ENCODE measurements at regions not wholly inside any gene's neighbourhood (a gene's known extent, or its start where the extent isn't known, plus 50 kb on each side); places are given as distances from the start of the nearest gene placed in this dataset.

DNA sequence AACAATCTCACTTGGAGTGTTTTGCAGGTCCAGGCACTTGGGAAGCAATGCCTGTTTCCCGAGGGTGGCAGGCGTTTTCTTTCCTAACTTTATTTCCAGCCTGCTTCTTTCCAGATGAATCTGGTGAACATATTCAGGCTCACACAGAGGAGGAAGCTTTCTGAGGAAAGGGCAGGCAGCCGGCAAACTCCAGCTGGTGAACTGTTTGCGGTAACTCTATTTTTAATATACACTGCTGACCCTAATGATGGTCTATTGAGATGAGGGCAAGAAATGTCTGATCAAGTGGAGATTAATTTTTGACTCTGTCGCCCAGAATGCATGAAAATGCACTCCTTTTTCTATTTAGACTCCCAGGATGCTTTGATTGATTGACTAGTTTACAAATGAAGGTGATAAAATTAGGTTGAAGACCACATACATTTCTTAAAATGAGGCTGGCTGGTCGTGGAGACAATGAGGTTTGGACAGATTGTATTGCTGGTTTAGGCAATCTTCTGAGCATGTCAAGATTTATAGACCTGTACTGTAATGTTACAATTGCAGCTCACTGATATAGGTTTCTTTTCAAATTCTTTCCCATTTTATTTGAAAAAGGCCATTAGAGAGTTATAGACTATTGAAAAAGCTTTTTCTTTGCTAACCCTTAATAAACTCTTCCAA is 153.8 kb downstream of the ATG4C start:
- no peak overlapping the region for H3K4me3 ChIP-seq (ENCODE audit: insufficient read length, low read depth)
- TF ChIP-seq SUZ12 (IDR thresholded peaks at IDR 0.05; ENCODE audit: extremely low read depth, insufficient read depth, insufficient read length), result no peak
- TF ChIP-seq ZNF274 (IDR thresholded peaks at IDR 0.05; ENCODE audit: low read depth, low read length), result no peak
- TF ChIP-seq YY1 (IDR thresholded peaks at IDR 0.05; ENCODE audit: insufficient read depth, insufficient read length), result no peak
- H3K9me3 ChIP-seq (ENCODE audit: insufficient read depth, low read length), result no peaks in the 10 kb centered on the region
- no peak overlapping the region for H3K9ac ChIP-seq (ENCODE audit: insufficient read length, low read depth)
- no peaks in the 10 kb centered on the region for H3K4me1 ChIP-seq (ENCODE audit: insufficient read depth, insufficient read length)
- no peaks in the 10 kb centered on the region for H3K36me3 ChIP-seq (ENCODE audit: insufficient read depth, insufficient read length, low read length)
- no peaks in the 10 kb centered on the region for H3K27me3 ChIP-seq (ENCODE audit: insufficient read depth, insufficient read length)
- no peak for DNase-seq (ENCODE audit: low read depth, low spot score)

DNA sequence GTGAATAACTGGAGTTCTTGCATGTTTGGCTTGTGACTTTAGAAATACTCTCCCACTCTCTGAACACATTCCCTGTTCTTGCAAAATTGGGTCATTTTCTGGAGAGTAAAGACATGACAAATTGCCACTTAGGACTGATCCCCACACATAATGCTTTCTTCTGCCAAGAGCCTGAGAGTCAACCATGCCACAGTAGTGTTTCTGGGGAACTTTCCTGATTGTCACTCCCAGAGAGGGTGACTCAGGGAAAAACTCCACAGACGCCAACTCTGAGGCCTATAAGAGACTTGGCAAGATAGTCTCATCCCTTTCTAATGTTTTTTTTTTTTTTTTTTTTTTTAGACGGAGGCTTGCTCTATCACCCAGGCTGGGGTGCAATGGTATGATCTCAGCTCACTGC is 157.8 kb downstream of the ATG4C start:
- H3K36me3 ChIP-seq (ENCODE audit: insufficient read depth, insufficient read length, low read length), result no peaks in the 10 kb centered on the region
- H3K9me3 ChIP-seq (ENCODE audit: insufficient read depth, low read length), result no peaks in the 10 kb centered on the region
- no peak overlapping the region for H3K4me3 ChIP-seq (ENCODE audit: insufficient read length, low read depth)
- no peaks in the 10 kb centered on the region for H3K4me1 ChIP-seq (ENCODE audit: insufficient read depth, insufficient read length)
- no peaks in the 10 kb centered on the region for H3K27me3 ChIP-seq (ENCODE audit: insufficient read depth, insufficient read length)
- no peak for DNase-seq (ENCODE audit: low read depth, low spot score)
- no peak overlapping the region for H3K9ac ChIP-seq (ENCODE audit: insufficient read length, low read depth)
- TF ChIP-seq SUZ12 (IDR thresholded peaks at IDR 0.05; ENCODE audit: extremely low read depth, insufficient read depth, insufficient read length) (no peak), YY1 (IDR thresholded peaks at IDR 0.05; ENCODE audit: insufficient read depth, insufficient read length) (no peak), ZNF274 (IDR thresholded peaks at IDR 0.05; ENCODE audit: low read depth, low read length) (no peak)

DNA sequence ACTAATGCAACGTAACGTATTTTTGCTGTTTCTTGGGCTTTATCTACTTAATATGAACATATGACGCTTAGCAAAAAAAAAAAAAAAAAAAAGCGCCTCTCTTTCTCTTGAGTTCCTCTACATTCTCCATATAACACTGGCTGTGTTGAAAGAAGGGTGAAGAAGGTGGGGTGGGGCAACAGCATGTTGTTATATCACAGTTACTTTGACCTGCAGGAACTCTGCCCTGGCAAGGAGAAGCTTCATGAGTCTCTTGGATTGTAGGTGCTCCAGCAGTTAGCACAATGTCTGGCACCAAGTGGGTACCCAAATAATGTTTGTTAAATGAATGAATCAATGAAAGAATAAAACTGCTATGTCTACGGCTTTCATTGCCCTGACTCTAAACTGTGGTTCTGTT is 162.6 kb downstream of the ATG4C start:
- no peaks in the 10 kb centered on the region for H3K27me3 ChIP-seq (ENCODE audit: insufficient read depth, insufficient read length)
- H3K4me3 ChIP-seq (ENCODE audit: insufficient read length, low read depth), result no peak overlapping the region
- H3K36me3 ChIP-seq (ENCODE audit: insufficient read depth, insufficient read length, low read length), result no peaks in the 10 kb centered on the region
- no peak overlapping the region for H3K9ac ChIP-seq (ENCODE audit: insufficient read length, low read depth)
- DNase-seq (ENCODE audit: low read depth, low spot score), result no peak
- no peak for TF ChIP-seq YY1 (IDR thresholded peaks at IDR 0.05; ENCODE audit: insufficient read depth, insufficient read length)
- TF ChIP-seq SUZ12 (IDR thresholded peaks at IDR 0.05; ENCODE audit: extremely low read depth, insufficient read depth, insufficient read length), result no peak
- no peaks in the 10 kb centered on the region for H3K9me3 ChIP-seq (ENCODE audit: insufficient read depth, low read length)
- H3K4me1 ChIP-seq (ENCODE audit: insufficient read depth, insufficient read length), result no peaks in the 10 kb centered on the region

DNA sequence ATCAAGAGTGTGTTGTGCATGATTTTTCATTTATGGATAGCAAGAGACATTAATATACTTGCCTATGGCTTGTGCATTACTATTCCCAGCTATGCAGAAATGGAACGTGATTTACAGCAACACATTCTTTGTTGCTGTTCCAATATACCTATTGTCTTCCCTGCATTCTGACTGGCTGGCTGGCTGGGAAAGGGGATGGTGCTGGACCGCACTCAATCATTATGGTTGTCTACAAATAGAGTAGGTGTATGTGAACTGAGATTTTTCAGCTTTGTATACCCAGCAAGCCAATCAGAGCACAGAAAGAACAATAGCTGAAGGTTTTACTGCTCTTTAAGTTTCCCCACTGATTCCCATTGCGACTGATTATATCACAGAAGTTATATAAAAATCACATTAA is 167.5 kb downstream of the ATG4C start:
- no peak overlapping the region for H3K4me3 ChIP-seq (ENCODE audit: insufficient read length, low read depth)
- H3K9ac ChIP-seq (ENCODE audit: insufficient read length, low read depth), result no peak overlapping the region
- DNase-seq (ENCODE audit: low read depth, low spot score), result no peak
- TF ChIP-seq YY1 (IDR thresholded peaks at IDR 0.05; ENCODE audit: insufficient read depth, insufficient read length) (no peak), ZNF274 (IDR thresholded peaks at IDR 0.05; ENCODE audit: low read depth, low read length) (no peak), SUZ12 (IDR thresholded peaks at IDR 0.05; ENCODE audit: extremely low read depth, insufficient read depth, insufficient read length) (no peak)
- no peaks in the 10 kb centered on the region for H3K4me1 ChIP-seq (ENCODE audit: insufficient read depth, insufficient read length)
- H3K9me3 ChIP-seq (ENCODE audit: insufficient read depth, low read length), result no peaks in the 10 kb centered on the region
- no peaks in the 10 kb centered on the region for H3K36me3 ChIP-seq (ENCODE audit: insufficient read depth, insufficient read length, low read length)
- H3K27me3 ChIP-seq (ENCODE audit: insufficient read depth, insufficient read length), result no peaks in the 10 kb centered on the region

DNA sequence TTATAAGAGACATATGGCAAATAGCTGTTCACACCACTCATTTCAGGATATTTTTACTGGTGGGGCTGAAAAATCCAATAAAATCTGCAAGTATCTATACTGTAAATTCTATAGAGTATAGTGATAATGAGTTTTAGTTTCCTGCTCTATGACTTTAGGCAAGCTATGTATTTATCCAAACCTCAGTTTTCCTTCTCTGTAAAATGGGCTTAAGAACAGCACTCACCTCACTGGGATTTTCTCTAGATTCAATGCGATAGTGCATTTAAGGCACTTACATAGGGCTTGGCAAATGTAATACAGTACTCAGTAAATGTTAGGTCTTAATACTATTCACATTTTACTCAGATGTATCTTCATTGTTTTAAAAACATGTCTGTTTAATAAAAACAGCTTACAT is 168.7 kb downstream of the ATG4C start:
- no peak overlapping the region for H3K9ac ChIP-seq (ENCODE audit: insufficient read length, low read depth)
- no peaks in the 10 kb centered on the region for H3K36me3 ChIP-seq (ENCODE audit: insufficient read depth, insufficient read length, low read length)
- no peak overlapping the region for H3K4me3 ChIP-seq (ENCODE audit: insufficient read length, low read depth)
- TF ChIP-seq YY1 (IDR thresholded peaks at IDR 0.05; ENCODE audit: insufficient read depth, insufficient read length) (no peak), SUZ12 (IDR thresholded peaks at IDR 0.05; ENCODE audit: extremely low read depth, insufficient read depth, insufficient read length) (no peak), ZNF274 (IDR thresholded peaks at IDR 0.05; ENCODE audit: low read depth, low read length) (no peak)
- H3K9me3 ChIP-seq (ENCODE audit: insufficient read depth, low read length), result no peaks in the 10 kb centered on the region
- DNase-seq (ENCODE audit: low read depth, low spot score), result no peak
- no peaks in the 10 kb centered on the region for H3K4me1 ChIP-seq (ENCODE audit: insufficient read depth, insufficient read length)
- H3K27me3 ChIP-seq (ENCODE audit: insufficient read depth, insufficient read length), result no peaks in the 10 kb centered on the region

DNA sequence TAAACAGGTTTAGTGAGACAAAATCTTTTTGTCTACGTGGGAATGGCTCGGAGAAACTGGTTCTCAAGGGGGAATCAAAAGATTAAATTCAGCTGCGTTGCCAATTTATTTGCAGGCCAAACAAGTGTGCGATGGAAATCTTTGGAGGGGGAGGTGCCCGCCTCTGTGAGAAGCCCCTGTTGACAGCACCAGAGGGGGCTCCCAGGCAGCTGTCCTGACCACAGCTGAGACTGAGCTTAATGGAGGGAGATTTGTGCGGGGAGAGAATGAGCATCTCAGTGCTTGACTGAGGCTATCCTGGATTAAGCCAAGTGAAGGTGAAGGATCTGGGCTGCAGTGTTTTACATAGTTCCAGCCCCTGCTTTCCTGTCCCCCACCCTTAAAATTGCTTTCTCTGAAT is 169.7 kb downstream of the ATG4C start:
- no peak for DNase-seq (ENCODE audit: low read depth, low spot score)
- Histone ChIP-seq H3K4me3 (ENCODE audit: insufficient read length, low read depth) (no peak overlapping the region), H3K9ac (ENCODE audit: insufficient read length, low read depth) (no peak overlapping the region), H3K9me3 (ENCODE audit: insufficient read depth, low read length) (no peaks in the 10 kb centered on the region), H3K36me3 (ENCODE audit: insufficient read depth, insufficient read length, low read length) (no peaks in the 10 kb centered on the region), H3K27me3 (ENCODE audit: insufficient read depth, insufficient read length) (no peaks in the 10 kb centered on the region), H3K4me1 (ENCODE audit: insufficient read depth, insufficient read length) (no peaks in the 10 kb centered on the region)
- TF ChIP-seq YY1 (IDR thresholded peaks at IDR 0.05; ENCODE audit: insufficient read depth, insufficient read length), result no peak
- TF ChIP-seq SUZ12 (IDR thresholded peaks at IDR 0.05; ENCODE audit: extremely low read depth, insufficient read depth, insufficient read length), result no peak

DNA sequence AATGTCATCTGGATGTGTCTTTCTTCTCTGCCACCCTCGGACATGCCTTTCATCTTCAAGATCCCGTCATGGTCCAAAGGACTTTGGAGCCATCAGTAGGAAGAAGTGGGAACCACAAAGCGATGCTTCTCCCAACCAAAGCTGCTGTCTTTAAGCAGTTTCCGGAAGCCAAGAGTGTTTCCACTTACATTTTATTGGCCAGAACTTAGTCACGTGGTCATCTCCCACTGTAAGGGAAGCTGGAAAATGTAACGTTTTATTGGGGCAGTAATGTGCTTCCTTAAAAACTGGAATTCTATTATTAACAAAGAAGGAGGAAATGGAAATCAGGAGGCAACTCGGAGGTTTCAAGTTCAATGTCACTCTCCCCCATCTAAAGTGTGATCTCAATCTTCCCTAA is 170.8 kb downstream of the ATG4C start:
- Histone ChIP-seq H3K36me3 (ENCODE audit: insufficient read depth, insufficient read length, low read length) (no peaks in the 10 kb centered on the region), H3K9ac (ENCODE audit: insufficient read length, low read depth) (no peak overlapping the region)

More for the DNA sequence above, 170.8 kb downstream of the ATG4C start:
- Histone ChIP-seq H3K4me1 (ENCODE audit: insufficient read depth, insufficient read length) (no peaks in the 10 kb centered on the region), H3K4me3 (ENCODE audit: insufficient read length, low read depth) (no peak overlapping the region), H3K27me3 (ENCODE audit: insufficient read depth, insufficient read length) (no peaks in the 10 kb centered on the region), H3K9me3 (ENCODE audit: insufficient read depth, low read length) (no peaks in the 10 kb centered on the region)
- DNase-seq (ENCODE audit: low read depth, low spot score), result no peak
- TF ChIP-seq ZNF274 (IDR thresholded peaks at IDR 0.05; ENCODE audit: low read depth, low read length) (no peak), SUZ12 (IDR thresholded peaks at IDR 0.05; ENCODE audit: extremely low read depth, insufficient read depth, insufficient read length) (no peak), YY1 (IDR thresholded peaks at IDR 0.05; ENCODE audit: insufficient read depth, insufficient read length) (no peak)

Data from NT2/D1 (cell line).